Lower leg skin (tissue), 3 donors: ENCODE measurements at regions not wholly inside any gene's neighbourhood (a gene's known extent, or its start where the extent isn't known, plus 50 kb on each side); places are given as distances from the start of the nearest gene placed in this dataset.

ENCODE experiments used
- POLR2A ChIP-seq, 2 donors: fragments of 450-650 bp; IDR thresholded peaks; one replicate each; pipeline ENCODE4 v1.6.1; 2016 to 2017; ENCODE audit warnings: antibody characterized with exemption in 2 of 2, mild to moderate bottlenecking in 1 of 2, moderate library complexity in 1 of 2
- TF ChIP-seq, protein P1 (sequence below), 3 donors: fragments of 450-650 bp; IDR thresholded peaks; one replicate each; pipeline ENCODE4 v1.5.1; 2016; ENCODE audit warnings: antibody characterized with exemption in 3 of 3, mild to moderate bottlenecking in 3 of 3, moderate library complexity in 2 of 3

DNA sequence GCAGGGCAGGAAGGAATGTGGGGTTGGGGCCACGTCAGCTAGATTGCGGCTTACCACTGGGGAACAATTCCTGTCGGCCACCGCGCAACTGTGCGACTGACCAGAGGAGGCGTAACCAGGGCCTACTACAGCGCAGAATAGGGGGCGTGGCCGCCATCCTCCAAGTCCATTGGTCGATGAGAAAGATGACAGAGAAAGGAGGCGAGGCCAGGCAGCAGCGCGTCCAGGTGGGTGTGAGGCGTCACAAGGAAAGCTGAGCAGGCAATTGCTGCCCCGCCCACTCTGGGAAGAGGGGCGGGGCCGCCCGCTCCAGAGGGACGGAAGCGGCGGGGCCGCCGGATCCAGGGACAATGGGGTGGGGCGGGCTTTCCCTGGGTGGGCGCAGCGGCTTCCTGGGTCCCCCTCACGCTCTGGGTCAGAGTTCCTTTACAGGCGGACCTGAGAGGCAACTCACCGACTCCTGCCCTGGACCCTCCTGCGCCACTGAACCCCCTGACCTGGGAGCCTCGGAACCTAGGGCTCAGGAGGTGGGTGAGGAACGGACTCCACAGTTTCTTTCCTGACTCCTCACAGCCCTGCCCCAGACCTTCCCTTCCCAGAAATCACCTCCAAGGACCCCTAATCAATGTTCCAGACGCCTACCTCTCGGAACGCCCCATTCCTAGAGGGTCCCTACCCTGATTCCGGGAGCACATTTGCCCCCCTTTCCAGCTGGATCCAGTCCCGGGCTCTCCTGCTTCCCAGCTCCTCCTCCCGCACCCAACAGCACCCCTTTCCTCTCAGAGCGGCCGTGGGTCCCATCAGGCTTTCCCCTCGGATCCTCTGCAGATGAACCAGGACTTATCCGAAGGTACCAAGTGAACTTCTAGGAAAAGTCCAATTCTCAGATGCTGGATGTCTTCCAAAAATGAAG lies 101.5 kb upstream of the ZNF492 start:
- TF ChIP-seq, protein P1, sequence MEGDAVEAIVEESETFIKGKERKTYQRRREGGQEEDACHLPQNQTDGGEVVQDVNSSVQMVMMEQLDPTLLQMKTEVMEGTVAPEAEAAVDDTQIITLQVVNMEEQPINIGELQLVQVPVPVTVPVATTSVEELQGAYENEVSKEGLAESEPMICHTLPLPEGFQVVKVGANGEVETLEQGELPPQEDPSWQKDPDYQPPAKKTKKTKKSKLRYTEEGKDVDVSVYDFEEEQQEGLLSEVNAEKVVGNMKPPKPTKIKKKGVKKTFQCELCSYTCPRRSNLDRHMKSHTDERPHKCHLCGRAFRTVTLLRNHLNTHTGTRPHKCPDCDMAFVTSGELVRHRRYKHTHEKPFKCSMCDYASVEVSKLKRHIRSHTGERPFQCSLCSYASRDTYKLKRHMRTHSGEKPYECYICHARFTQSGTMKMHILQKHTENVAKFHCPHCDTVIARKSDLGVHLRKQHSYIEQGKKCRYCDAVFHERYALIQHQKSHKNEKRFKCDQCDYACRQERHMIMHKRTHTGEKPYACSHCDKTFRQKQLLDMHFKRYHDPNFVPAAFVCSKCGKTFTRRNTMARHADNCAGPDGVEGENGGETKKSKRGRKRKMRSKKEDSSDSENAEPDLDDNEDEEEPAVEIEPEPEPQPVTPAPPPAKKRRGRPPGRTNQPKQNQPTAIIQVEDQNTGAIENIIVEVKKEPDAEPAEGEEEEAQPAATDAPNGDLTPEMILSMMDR (IDR thresholded peaks at IDR 0.05) = no peak
- TF ChIP-seq POLR2A (IDR thresholded peaks at IDR 0.05) = no peak
